HG02763 (cell line): ENCODE measurements at regions not wholly inside any gene's neighbourhood (a gene's known extent, or its start where the extent isn't known, plus 50 kb on each side); places are given as distances from the start of the nearest gene placed in this dataset.

ENCODE experiments used
- ATAC-seq: cut with Tn5 transposase; IDR thresholded peaks from one replicate; pipeline ENCODE4 v1.9.1; 2021; ENCODE audit warnings: mild to moderate bottlenecking, moderate library complexity; ENCODE audit not compliant: unreplicated experiment

DNA sequence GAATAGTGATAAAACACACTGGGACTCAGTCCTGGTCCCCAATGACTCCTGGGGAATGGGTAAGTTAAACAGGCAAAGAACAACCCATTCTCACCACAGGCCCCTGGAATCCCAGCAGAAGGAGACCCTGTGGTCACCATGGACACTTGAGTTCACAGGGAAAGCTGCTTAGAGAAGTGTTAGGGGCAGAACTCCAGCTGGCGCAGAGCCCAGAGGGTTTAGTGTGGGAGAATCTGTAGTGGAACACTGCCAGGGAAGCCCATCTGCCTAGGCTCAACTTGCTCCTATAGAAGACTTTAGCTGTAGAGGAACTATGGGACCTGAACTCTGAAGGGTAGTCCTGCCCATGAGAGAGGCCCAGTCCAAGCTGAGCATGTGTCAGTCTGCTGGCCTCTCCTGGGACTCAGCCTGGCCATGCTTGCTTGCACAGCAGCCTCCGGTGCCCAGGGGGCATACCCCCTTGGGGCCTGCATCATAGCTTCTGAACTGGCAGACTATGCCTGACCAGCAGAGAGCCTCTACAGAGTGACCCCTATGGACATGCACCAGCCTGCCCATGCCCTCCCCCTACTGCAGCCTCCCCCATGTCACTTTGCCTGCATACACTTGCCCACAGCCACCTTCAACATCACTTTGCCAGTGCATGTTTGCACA lies 343.5 kb downstream of the IDS start:
- ATAC-seq = no peak

DNA sequence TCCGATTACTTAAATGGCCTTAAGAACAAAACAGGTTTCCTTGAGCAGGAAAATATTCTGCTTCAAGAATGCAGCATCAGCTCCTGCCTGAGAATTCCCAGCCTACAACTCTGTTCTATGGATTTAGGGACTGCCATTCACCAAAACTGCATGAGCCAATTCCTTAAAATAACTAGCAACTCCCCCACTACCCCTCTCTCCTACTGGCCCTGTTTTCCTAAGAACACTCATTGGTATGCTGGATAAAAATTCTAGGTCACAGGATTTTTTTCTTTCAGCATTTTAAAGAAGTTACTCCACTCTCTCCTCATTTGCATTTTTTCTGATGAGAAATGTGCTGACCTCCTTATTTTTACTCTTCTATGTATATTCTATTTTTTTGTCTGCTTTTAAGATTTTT lies 347.1 kb downstream of the IDS start:
- no peak for ATAC-seq

DNA sequence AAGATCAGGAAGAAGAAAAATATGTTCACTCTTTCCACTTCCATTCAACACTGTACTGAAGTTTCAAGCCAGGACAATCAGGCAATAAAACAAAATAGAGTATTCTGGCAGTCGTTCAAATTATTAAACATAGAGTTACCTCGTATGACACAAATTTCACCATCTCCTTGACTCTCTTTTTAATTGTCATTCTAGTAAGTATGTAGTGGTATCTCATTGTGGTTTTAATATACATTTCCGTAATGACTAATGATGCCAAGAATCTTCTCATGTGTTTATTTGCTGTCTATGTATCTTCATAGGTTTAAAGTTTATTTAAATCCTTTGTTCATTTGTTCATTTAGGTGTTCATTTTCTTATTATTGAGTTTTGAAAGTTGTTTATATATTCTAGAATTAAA lies 352.2 kb downstream of the IDS start:
- no peak for ATAC-seq

DNA sequence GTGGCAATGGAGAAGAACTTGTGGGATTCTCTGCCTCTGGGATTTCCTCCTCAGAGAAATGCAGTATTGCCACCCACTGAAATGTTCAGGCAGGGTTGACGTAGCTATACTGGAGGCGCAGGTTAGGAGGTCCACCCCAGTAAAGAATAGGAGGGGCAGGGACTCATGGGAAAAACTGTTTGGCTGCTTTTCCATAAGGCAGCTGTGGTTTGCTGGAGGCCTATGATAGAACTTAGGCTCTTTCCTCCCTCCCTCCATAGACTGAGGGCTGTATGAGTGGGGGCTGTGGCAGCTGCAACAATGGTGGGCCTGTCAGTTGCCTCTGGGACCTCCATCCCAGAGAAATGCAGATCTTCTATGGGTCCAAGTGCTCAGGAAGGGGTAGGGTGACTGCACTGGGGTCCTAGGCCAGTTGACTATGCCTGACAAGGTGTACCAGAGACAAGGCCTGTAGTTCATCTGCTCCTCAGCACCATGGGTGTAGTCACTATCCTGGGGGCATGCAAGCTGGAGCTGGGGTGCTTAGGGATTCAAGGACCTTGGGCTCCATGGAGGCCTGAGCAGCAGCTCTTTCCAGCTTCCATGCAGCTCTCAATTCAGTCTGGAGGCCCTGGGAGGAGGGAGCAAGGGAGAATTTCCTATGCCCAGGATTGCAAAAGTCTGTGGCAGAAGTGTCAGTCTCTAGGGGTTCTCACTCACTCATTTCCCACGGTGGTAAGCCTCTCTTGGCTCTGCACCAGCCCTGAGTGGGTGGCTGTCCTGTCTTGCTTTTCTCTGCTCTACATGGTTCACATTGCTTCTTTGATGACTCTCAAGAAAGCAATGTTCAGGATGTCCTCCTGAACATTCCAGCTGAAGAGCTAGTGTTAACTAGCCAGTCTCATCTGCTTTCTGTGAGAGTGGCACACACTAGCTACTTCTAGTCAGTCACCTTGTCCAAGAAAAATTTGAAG lies 353.0 kb downstream of the IDS start:
- no peak for ATAC-seq

DNA sequence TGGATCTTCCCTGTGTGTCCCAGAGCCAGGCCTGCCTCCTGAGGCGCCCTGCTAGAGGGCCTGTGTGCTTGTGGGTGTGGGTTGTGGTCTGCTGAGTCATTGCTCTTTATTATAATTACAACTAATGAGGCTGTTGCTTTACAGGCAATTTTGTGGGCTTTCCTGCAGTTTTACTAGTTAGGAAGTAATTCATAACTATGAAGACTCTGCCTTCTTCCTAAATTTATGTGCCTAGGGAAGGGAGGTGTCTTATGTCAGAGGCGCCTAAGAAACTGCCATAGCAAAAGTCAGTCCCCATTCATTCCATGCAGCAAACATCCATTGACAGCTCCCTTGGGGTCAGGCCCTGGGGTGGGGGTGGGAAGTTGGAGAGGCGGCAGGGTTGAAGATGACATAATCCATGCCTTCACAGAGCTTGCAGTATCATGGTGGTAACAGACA lies 359.2 kb downstream of the IDS start:
- peak; percentile 76 for ATAC-seq

DNA sequence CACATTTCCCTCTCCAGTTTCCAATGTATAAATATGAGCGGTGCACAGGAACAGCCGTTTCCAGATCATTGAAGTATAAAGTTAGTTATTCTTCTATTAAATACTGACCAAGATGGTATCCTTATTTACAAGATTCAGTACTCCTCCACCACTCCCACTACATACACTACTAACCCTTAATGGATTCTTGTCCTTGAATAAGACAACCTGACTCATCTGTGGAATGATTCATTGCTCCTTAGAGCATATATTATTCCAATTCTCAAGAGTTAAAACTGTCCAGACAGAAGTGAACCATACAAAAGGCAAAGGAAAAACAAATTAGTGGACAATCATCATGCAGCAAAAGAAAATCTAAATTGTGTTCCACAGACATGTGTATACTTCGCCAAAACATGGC lies 373.3 kb downstream of the IDS start:
- no peak for ATAC-seq

DNA sequence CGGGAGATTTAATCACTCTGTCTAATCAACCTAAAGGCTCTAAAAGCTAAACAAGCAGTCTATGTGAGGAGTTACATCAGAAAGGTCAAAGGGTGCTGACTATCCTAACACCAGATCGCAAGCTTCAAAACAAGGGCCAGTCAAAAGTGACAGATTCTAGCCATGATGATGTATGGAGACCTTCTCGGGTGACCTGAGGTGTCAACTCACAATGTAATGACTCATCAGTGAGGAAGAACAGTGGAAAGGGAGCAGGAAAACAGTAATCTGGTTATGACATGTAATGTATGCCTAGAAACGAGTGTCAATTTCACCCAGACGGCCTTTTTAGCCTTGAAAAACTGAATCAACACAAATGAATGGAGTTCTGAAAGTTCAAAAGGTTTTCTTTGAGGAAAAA lies 375.3 kb downstream of the IDS start:
- ATAC-seq = no peak

DNA sequence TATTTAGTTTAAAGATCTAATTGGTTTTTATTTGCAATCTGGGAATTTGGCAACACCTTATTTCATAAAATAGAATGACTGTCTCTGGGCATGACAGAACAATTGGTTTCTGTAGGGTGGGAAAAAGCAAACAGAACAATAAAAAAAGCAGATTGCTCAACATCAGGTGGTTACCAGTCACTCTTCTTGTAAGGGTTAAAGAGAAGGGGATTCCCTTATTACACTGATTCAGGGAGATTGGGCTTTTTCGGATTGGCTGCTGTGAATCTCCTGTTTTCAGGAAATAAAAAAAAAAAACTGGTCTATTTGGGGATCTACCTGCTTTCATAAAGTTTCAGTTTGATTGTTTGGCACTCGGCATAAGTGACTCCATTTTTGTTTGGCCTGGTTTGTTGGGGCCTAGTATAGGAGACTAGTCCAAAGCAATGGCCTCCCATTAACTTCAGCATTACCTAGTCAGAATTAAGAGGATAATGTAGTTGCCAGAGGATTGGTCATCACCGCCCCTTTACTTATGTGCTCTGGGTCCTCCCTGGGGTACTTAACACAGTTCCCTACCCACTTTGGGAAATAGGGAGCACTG lies 380.5 kb downstream of the IDS start:
- ATAC-seq = no peak

DNA sequence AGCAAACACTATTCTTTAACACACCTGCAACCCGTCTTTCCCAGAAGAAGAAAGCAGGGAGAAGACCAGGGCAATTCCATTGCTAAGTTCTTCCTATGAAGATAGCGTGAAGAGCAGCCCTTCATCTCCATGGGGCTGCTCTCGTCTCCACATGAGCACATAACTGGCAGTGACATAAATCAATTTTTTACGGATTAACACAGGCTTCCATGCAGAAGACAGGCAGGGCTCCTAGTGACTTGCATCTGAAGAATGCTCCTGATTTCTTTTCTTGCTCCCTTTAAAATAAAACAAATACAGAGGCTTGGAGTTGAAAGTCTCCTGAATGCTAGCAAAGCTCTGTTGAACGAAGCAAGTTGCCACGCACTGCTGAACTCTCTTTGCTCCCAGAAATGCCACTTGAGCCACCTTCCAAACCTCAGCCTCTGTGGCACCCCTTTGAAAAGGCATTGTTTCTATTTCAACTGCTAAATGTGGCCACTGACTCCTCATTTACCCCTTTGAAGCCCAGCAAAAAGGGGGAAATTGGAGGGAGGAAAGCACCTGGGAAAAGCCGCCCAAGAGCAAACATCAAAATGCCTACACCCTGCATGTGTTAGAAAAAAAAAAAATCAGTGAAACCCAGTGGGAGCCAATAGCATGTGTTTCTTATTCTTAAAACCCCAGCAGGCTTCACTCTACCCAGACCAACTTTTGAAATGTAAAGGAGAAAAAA lies 383.7 kb downstream of the IDS start:
- ATAC-seq = no peak

DNA sequence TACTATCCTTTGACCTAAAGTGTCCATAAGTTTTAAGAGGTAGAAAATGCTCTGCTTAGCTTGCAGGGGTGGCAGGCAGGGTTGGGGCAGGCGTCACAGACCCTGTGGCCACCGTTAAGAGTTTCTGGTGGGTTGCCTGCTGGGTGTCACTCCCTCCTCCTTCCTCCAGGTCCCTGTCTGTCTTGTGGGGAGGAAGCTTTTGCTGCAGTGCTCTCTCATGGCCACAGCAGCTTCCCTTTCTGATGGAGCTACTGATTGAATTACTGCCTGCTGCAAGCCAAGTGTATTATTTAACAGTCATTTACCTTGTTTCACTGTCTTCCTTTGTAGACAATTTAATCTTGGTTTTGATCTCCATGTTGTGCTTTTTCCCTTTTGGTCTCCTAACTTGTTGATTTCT lies 384.6 kb downstream of the IDS start:
- ATAC-seq = no peak

DNA sequence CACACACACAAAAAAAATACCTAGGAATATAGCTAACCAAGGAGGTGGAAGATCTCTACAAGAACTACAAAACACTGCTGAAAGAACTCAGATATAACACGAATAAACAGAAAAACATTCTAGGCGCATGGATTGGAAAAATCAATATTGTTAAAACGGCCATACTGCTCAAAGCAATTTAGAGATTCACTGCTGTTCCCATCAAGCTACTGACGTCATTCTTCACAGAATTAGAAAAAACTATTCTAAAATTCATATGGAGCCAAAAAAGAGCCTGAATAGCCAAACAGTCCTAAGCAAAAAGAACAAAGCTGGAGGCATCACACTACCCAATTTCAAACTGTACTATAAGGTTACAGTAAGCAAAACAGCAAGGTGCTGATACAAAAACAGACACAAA lies 390.2 kb downstream of the IDS start:
- ATAC-seq = no peak

DNA sequence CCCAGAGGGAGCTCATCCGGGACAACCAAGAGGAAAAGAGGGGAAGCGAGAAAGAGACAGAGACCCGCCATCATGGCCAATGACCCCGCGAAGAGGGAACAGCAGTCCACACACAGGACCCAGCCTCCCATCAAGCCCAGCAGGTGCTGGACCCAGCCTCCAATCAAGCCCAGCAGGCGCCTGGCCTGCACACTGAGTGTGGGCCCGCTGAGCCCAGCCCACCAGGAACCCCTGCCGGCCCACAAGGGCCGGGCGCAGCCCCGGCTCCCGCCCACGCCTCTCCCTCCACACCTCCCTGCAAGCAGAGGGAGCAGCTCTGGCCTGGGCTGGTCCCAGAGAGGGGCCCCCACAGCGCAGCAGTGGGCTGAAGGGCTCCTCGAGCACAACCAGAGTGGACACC lies 391.1 kb downstream of the IDS start:
- ATAC-seq = no peak

DNA sequence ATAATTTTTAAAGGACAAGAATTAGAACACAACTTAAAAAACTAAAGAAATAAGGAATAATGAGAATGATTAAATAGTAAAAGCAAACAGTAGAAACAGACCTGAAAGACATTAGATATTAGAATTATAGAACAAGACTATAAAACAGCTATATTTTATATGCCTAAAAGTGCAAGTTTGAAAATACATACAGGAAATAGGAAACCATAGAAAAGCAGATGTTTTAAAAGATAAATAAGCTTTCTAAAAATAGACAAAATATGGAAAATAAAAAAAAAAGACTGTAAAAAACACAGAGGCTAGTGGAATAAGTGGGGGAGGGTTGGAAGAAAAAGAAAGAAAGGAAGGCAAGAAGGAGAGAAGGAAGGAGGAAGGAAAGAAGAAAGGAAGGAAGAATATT lies 407.3 kb downstream of the IDS start:
- ATAC-seq = no peak

DNA sequence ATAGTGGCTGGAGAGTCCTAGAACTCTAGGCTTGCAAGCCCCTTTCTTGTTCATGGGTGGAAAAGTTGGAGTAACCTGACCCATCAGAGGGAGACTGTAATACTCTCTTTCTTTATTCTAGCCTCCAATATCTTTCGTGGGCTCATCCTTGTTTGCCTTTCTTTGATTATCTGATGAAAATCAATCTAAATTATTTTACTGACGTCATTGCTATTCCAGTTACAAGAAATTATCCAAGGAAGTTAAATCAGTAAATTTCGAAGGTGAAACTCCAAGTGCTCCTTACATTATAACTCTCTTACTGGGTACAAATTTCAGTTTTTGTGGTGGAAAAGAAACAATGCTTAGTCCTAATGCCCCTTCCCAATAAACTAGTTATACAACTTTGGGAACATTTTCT lies 412.9 kb downstream of the IDS start:
- ATAC-seq = no peak

DNA sequence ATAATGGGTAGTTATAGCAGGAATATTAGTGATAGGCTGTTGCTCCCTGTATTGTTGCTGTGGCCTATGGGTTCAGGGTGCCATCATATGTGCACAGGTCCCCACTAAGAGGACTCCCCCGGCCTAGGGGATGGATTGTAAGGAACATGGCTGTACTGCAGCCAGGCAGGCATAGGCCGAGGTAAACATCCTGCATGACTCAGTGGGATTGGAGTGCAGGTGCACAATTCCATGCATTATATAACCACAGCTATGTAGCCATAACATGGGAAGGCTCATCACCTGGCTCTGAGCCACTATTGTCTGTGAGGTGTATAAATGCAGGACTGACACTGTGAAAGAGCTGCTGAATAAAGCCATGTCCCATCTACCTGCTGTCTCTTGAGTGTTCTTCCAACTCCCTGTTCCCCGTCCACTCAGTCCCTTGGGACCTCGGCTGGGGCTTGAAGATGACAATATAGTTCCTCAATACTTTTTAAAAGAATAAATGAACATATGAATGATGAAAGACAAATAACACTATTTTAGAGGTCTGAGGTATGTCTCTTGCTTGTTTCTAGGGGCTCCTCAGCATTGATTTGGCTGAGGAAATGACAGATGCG lies 425.2 kb downstream of the IDS start:
- no peak for ATAC-seq

DNA sequence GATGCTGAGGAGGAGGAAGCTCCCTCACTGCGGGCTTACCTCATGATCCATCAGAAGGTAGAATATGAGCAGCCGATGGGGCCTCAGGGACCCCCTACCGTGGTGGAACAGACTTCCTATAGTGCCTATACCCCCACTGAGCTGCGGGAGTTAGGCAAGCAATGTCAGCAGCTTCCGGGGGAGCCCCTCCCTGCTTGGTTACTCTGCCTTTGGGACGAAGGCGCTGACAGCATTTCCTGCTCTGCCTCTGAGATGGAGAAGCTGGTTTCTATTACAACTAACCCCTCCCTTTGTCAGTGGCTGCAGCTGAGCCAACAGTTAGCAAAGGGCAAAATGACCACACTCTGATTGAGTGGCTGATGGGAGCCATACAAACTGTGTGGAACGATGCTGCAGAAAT lies 430.7 kb downstream of the IDS start:
- no peak for ATAC-seq

DNA sequence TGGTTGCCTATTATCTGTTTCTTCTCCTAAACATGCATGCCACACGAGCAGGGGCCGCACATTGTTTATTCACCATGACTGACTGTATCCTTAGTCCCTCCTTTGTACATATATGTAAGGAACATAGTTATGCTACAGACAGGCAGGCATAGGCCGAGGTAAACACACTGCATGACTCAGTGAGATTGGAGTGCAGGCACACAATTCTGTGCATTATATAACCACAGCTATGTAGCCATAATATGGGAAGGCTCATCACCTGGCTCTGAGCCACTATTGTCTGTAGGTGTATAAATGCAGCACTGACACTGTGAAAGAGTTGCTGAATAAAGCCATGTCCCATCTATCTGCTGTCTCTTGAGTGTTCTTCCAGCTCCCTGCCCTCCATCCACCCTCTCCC lies 431.6 kb downstream of the IDS start:
- ATAC-seq = no peak

DNA sequence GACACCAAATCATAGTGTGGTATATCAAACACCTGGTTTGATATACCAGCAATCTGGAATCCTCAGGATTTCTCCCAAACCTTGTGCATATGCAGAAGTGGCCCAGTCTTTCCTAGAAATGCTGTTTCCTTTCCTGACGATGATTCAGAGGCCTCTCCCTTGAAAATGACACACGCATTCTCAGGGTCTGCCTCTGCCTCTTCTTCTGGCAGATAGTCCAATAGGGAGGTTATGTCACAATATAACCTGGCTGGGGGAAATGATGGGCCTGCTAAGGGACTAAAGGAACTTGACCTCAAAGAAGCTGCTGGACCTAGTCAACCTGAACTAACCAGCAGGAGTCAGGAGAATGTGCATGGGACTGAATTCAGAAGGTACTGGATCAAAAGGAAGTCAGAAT lies 435.2 kb downstream of the IDS start:
- no peak for ATAC-seq

DNA sequence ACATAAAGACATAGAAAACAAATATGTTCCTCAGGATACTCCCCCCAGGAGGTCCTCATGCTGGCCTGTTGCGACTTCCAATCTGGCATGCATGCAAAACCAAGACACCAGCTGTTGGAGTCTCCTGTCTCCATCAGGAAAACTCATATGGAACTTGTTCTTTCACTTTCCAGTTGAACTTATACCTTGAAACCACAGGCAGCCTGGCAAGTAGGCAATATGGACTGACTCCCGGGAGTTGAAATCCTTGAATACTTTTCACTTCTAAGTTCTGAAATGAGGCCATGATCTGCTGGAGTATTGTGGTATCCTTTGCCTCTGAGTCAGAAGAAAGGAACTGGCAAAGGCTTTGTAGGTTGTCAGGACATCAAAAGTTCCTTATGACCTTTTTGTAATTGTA lies 444.2 kb downstream of the IDS start:
- ATAC-seq = no peak
